GM21447 (cell line): ENCODE measurements at regions not wholly inside any gene's neighbourhood (a gene's known extent, or its start where the extent isn't known, plus 50 kb on each side); places are given as distances from the start of the nearest gene placed in this dataset.
"Not testable (repeated sequence)": the region's sequence is repeated elsewhere in the genome, so short reads cannot be mapped to it uniquely, and the experiment has no call there.

ENCODE experiments used
- ATAC-seq: cut with Tn5 transposase; IDR thresholded peaks from one replicate; pipeline ENCODE4 v1.9.1; 2021; ENCODE audit not compliant: unreplicated experiment

DNA sequence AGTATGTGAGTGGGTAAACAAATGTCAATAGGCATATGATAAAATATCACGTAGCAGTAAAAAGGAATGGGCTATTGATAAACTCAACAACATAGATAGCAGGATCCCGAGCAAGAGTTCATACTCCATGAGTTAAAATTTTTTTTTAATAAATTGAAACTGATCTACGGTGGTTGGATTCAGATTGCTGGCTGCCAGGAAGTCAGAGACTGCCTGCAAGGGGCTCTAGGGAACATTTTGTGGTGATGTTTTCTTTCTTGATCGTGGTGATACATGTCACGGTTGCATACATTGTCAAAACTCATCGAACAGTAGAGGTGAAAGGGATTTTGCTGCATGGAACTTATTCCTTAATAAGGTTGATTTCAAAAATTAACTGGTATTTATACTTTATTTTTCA lies 62.6 kb upstream of the WNT7B start:
- ATAC-seq: no peak

DNA sequence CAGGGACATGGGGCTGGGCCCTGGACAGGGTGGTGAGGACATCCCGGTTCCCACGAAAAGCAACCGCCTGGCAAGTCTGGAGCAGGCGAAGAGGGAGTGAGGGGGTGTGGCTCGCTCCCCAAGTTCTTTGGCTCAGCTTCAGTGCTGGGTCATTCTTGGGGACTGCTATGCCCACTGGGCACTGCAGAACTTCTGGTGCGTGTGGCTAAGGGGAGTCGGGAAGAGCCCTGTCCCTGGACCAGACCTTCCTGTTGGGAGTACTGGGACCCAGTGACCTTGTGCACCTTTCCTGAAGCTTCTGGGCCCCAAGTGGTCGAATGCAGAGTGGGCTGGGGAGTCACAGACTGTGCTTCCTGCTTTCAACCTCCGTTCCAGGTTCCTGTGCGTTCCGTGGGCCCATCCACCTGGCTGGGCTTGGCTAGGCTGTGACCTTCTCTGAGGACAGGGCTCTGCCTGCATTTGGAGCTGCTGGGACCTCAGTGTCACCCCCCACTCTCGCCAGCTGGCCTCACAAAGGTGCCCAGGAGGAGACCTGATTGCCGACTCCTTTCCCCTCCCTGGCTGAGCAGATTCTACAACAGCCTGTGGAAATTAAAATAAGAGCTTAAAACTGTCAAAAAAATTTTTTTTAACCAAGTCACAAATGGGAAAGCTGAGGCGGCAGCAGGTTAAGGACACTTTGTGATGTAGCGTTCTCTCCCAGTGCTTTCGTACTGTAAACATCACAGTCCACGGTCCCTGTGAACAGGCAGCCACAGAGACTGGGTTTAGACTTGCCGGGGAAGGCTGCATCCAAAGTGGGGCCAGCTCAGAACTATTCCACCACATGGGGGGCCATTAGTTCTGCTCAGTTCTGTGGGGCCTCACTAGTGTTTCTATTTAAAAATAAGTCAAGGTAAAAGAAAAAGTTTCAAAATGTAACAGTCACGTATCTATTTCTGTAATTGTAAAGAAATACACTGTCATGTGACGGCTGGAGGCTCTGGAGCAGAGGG lies 63.8 kb upstream of the WNT7B start:
- ATAC-seq: no peak

DNA sequence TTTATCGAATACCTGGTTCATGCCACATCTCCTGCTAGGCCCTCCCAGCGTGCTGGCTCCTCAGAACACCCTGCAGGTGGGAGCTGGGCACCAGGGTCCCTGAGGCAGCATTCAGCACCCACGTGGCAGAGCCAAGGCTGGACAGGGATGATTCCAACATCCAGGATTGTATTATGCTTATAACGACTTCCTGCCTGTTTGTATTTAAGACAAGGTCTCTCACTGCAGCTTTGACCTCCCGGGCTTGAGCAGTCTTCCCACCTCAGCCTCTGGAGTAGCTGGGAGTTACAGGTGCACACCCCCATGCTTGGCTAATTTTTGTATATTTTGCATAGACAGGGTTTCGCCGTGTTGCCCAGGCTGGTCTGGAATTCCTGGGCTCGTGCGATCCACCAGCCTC lies 64.7 kb upstream of the WNT7B start:
- ATAC-seq: no peak

DNA sequence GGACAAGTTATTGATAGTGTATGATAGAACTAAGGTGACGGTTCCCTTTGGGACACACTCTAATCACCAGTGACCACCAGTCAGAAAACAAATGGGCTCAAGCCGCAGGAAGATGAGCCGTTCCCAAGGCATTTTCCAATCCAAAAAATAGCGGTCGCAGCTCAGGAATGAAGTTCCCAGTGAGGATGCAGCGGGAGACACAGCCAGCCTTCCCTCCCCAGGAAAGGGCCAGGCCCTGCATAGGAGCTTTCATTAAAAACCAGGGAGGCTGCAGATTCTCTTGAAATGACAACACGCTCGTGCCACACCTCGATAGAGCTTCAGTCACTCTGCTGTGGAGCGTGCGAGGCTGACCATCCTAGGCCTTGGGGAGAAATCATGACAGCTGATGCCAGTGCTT lies 65.8 kb upstream of the WNT7B start:
- no peak for ATAC-seq

DNA sequence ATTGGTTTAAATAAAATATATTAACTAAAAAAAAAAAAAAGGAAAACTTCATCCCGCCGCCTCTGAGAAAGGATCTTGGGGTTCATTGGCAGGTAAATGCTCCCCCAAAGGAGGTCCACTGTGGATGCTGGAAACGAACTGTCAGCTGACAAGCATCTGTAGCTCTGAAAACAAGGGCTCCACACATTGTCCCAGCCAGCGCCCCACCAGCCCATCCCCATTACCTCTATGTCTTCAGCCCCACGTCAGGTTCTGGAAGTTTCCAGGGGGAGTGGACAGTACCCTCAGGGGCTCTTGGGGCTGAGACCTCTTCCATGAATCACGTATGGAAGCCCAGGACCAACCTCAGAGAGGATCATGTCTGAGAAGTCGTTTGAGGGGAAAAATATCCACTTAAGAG lies 66.4 kb upstream of the WNT7B start:
- ATAC-seq: no peak

DNA sequence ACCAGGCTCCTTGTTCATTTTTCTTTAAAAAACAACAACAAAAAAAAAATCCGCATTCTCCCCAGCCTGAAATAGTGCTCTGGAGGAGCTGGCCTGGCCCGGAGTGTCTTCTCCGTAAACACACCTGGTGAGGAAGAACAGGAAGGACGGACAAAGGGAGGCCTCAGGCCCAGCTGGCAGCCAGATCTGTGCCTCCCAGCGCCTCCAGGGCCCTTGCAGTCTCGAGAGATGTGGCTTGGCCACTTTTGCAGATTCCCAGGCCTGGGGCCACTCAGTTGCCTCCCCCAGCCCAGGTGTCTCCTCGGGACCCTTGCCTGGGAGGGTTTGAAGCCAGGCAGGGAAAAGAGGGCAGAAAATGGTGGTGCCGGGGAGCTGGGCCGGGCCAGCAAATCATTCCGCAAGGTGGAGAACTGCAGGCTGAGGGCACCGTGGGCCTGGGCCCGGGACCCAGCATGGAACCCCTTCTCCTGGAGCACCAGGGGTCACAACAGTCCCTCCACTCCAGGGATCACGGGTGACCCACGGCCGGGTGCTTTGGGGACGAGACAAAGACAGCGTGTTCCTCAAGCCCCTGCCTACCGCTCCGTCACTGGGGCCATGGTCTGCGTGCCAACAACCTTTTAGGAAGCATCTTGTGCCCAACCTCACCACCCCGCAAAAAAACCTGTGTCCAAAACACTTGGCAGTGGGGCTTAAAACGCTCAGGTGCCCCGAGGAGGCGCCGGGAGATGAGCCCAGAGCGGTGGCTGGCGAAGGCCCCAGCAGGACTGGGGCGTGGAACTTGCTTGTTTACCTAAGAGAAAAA lies 67.1 kb upstream of the WNT7B start:
- no peak for ATAC-seq

DNA sequence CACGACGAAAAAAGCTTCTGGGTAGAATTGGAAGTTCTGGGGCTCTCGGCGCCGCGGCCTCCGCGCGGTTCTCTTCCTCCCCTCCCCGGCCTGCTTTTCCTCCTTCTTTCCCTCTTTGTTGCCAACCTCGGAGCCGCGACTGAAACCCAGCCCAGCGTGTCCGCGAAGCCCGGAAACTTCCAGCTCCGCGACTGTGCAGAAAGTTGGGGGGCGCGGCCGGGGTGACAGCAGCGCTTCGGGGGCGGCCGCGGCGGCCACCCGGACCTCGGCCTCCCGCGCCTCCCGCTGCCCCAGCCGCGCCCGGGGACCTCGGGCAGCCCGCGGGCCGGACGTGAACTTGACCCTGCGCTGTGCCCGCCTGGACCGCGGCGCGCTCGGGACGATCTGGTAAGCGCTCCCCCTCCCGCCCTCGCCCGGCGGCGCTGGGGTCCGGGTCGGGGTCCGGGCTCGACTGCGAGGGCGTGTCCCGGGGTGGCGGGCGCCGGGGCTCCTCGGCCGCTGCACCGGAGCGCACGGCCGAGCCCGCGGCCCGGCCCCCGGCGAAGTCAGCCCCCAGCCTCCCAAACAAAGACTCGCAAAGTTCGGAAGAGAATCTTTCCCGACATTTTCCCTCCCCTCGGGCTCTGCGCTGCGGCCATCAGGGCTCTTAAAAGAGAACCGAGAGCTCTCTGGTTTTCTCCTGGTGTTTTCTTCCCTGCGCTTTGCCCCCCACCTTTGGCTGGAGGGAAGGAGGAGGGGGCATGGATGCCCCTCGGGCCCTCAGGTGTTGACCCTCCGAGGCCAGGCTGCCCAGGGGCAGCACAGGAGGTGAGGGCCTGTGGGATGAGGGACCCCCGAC lies 67.9 kb upstream of the WNT7B start:
- ATAC-seq: no peak

DNA sequence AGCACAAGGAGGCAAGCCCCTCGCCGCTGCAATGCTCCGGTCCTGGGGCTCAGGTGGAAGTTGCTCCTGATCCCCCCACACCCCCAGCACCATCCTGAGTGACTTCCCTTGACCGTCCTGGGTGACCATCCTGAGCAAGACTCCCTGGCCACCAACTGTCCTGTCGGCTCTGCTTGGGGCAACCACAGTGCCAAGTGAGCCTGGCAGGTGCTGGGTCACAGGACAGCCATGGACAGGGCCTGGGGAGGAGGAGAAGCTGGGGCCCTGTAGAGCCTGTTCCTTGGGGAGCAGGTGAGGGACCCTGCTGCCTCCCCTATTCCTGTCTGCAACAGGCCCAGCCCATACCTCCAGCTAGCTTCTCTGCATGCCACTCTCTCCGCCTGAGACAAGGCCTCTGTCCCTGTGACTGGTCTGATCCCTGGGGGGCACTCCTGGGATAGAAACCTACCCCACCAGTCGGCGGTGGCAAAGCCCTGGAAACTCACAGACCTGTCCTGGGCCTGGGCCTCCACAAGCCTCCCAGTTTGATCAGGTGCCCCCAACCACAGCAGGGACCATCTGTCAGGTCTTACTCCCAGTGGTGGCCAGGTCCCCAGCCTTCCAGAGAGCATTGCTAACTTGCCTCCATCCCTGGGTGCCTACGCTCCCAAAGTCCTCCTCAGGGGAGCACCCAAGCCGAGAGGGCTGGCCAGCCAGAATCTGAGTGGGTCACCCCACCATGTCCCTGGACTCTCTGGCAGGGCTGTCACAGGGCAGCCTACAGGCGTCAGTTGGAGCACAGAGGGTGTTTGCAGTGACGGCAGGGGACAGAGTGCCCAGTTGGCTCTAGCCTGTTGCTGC lies 68.7 kb upstream of the WNT7B start:
- no peak for ATAC-seq

DNA sequence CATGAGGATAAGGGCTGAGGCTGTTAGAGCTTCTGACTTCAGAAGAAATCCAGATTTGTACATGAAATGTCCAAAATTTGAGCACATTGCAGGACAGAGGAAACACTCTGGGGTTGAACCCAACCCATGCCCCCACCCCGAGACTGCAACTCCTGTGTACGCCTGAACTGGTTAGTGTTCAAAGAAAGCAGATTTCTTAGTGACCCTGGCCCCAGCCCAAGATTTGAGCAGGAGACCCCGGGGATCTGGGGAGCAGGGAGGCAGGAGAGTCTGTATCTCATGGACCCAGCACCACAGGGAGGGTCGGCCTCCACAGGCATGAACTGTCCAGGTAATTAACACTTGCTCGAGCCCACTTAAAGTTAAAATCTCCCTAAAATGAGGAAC lies 69.3 kb upstream of the WNT7B start:
- no peak for ATAC-seq

DNA sequence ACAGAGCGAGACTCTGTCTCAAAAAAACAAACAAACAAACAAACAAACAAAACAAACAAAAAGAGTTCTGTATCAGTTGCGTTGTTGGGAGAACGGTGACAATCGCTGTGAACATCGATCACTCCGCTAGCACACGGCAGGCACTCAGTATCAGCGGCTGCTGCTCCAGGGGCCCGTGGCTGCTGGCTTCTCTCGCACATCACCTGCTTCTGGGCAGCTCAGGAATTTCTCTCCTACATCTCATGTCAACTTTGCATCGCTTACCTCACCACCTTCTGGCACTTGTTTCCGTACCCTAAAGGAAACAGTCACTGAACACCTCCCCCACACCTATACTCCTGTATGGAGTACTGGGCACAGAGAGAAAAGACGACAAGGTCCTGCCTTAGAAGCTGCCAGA lies 70.3 kb upstream of the WNT7B start:
- ATAC-seq: no peak

DNA sequence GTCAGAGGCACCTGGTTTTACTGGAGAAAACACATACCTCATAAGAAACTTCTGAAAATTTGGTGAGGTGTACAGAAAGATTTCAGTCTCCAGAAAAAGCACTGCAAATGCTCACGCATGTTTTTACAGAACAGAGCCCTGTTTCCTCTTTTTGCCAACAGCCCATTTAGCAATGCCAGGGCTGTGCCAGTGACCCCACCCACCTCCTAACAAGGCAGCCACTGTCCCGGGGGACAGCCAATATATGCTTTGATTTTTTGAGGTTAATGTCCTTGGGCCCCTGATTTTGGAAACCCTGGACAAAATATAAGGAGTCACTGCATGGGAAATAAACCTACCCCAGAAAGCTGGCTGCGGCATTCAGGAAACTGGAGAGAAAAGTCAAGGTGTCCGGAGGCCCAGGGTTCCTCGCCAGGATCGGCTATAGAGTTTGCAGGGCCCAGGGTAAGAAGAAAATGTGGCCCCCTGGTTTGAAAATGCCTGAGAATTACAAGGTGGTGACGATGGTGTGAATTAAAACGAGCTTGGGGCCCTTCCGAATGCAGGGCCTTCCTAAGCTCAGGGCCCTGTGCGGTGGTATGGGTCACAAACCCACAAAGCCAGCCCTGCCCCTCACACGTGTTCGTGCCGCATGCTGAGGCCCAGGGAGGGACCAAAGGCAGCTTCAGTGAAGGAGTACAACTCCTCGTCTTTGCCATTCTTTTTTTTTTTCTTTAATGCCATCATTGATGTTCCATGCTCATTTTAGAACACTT lies 71.1 kb upstream of the WNT7B start:
- ATAC-seq: no peak

DNA sequence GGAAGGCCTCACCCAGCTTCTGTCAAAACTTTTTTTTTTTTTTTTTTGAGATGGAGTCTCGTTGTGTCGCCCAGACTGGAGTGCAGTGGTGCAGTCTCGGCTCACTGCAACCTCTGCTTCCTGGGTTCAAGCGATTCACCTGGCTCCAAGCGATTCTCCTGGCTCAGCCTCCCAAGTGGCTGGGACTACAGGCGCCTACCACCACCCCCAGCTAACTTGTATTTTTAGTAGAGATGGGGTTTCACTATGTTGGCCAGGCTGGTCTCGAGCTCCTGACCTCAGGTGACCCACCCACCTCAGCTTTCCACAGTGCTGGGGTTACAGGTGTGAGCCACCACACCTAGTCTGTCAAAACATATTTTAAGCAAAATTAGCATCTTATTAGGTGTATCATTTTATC lies 71.7 kb upstream of the WNT7B start:
- not testable (repeated sequence) for ATAC-seq

DNA sequence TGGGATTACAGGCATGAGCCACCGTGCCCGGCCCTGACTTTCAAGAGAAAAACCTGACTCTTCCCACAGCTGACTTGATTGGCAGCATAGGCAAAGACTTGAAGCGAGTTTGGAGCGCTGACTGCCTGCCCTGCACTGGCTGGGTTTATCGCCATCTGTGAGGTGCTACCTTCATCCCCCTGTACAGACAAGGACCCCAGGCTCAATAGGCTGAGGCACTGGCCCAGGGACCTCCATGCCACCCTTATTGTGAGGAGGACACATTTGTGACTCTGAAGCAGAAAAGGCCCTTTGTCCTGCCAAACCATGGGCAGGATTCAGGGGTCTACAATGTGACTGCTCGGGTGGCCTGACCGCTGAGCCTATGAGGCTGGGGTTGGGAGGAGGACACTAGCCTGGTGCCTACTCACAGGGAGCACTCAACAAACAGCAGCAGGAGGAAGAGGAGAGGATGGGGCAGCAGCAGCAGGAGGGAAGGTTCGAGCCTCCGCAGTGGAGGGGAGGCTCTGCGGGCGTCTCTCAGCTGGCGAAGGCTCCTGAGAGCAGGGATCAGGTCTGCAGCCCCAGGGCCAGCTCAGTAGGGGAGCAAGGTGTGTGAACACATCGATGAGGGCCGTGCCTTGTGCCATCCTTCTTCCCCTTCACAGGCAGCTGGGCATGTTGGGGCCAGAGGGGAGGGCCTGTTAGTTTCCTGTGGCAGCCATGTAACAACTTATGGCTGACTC lies 72.9 kb upstream of the WNT7B start:
- ATAC-seq: no peak

DNA sequence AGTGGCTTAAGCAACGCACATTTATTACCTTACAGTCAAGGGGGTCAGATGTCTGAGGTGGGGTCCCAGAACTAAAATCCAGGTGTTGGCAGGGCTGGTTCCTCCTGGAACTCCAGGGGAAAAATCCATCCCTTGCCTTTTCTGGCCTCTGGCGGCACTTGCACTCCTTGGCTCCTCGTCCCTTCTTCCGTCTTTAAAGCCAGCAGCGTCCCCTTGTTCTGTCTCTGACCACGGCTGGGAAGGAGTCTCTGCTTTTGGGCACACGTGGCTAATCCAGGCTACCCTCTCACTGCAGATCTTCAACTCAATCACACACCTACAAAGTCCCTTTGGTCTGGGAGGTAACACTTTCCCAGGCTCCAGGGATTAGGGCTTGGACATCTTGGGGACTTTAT lies 73.5 kb upstream of the WNT7B start:
- ATAC-seq: no peak

DNA sequence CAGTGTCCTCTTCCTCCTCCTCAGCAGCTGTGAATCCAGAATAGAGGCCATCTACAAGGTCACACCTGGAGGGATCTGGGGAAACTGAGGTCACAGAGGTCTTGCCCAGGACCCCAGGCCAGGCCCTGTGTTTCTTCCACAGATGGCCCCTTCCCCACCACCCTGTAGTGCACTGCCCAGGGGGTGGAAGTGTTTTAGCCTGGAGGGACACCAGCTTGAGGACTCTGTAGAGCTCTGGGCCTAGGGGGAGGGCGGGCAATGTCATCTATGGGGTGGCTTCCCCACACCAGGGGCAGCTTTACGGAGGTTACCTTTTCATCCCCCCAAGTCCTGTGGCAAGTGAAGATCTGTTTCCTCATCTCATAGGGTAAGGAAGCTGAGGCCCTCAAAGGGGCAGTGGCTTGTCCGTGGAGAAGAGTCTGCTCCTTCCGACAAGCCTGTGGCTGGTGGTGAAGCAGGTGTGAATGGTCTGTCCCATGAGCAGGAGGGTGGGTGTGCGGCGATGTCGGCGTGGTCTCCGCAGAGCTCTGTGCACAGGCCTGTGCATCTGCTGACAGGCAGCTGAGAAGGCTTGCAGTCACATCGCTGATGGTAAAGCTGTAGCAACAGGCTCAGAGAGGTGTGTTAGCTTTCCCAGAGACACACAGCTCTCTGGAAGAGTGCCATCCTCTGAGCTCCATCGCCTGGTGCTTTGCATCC lies 74.1 kb upstream of the WNT7B start:
- no peak for ATAC-seq

DNA sequence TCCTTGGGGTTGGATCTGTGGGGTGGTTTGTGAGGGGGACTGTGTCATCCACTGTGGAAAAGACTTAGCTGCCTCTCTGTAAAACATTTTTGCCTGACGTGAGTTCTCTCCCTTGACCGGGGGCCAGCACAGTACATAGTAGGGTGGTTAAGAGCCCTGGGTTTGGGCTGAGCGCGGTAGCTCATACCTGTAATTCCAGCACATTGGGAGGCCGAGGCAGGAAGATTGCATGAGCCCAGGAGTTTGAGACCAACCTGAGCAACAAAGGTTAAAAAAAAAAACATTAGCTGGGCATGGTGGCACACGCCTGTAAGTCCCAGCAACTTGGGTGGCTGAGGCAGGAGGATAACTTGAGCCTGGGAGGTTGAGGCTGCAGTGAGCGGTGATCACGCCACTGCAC lies 74.7 kb upstream of the WNT7B start:
- ATAC-seq: no peak

DNA sequence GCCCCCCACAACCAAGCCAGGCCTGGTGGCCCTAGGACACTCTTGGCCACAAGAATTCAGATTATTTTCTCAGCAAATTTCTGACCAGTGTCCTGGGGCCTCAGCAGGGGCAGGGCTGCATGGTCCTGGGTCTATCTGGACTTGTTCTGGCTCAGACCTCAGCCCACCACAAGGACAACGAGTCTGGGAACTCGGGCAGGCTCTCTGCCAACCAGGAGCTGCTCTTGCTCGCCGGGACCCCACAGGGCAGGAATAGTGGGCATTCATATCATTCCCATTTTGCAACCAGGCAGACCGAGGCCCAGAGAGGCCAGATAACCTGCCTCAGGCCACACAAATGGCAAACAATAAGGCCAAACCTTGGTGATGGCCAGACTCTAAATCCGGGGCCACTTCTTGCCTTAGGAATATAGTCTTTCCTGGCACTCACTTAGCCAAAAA lies 75.4 kb upstream of the WNT7B start:
- no peak for ATAC-seq

DNA sequence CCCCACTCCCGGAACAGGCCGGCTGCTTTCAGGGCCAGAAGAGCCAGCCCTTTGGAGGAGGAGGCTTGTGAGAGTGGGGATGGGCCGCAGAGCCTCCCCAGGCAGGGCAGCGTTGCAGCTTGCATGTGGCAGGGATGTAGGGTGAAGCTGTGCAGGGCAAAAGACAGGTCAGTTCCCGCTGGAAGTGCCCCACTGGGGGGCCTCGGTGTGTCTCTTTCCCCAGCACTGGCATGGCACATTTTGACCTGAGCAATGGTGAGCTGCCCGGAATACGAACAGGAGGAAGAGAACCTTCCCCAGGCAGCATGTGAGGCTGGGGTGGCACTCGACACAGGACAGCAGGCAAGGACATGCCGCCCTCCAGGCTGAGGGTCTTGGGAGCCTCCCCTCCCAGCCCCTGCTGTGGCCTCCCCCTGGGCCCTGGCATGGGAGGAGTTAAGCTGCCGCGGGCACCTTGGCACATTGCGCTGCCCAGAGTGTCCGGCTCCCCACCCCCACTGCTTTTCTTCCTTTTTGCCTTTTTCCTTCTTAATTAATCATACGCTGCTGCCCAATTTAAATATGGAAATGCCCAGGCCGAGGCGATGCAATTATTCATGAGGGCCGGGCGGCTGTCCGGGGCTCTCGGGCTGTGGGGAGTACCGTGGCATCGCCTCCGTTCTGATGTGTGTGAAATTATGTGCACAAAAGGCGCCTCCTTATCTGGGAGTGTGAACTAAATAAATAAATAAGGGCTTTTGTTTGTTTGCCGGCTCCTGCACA lies 76.0 kb upstream of the WNT7B start:
- no peak for ATAC-seq
